Fibroblast of pulmonary artery (primary cell): ENCODE measurements at regions not wholly inside any gene's neighbourhood (a gene's known extent, or its start where the extent isn't known, plus 50 kb on each side); places are given as distances from the start of the nearest gene placed in this dataset.
"Not testable (repeated sequence)": the region's sequence is repeated elsewhere in the genome, so short reads cannot be mapped to it uniquely, and the experiment has no call there.

Experiments used
- DNase-seq: peaks from one replicate; pipeline ENCODE4 v3.0.0-alpha.2; 2010; ENCODE audit warnings: low read depth
- H3K4me3 ChIP-seq: replicated peaks from 2 replicates; pipeline ENCODE4 v1.5.1; 2011; ENCODE audit warnings: low read depth, mild to moderate bottlenecking, control low read depth, low read length, moderate library complexity
- TF ChIP-seq, protein P1 (sequence below): IDR thresholded peaks from 2 replicates; pipeline ENCODE4 v1.5.1; 2011; ENCODE audit warnings: mild to moderate bottlenecking, control low read depth, low read length, inconsistent platforms; ENCODE audit errors: missing control alignments

DNA sequence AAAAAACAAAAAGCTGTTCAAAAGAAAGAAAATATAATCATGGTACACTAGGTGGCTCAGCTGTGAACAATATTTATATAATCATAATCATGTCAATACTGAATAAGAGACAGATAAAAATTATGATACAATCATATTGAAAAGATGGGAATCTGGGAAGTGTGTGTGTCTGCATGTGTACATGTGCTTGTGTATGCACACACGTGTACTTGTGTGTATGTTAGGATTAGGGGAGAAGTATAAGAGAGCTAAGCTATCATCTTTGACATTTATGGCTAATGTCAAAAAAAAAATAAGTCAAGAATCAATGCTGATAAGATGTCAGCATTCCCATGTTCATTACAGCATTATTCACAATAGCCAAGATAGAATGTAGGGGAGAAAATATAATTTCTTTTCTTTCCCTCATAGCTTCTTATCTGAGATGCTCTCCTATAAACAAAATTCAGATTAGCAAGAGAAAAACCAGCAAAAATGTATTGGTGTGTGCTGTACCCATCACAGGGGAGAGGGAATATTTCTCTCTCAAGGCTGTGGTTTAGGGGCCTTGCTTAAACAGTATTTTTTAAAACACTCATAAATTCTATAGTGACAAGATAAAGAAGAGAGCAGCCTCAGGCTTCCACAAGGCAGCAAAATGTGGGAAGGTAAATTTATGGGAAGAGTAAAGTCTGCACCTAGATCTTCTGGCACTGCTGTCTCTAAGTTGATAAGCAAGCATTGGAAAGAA is 63.4 kb upstream of the ITGA11 start:
- no peak overlapping the region for H3K4me3 ChIP-seq
- DNase-seq, result no peak
- TF ChIP-seq, protein P1, sequence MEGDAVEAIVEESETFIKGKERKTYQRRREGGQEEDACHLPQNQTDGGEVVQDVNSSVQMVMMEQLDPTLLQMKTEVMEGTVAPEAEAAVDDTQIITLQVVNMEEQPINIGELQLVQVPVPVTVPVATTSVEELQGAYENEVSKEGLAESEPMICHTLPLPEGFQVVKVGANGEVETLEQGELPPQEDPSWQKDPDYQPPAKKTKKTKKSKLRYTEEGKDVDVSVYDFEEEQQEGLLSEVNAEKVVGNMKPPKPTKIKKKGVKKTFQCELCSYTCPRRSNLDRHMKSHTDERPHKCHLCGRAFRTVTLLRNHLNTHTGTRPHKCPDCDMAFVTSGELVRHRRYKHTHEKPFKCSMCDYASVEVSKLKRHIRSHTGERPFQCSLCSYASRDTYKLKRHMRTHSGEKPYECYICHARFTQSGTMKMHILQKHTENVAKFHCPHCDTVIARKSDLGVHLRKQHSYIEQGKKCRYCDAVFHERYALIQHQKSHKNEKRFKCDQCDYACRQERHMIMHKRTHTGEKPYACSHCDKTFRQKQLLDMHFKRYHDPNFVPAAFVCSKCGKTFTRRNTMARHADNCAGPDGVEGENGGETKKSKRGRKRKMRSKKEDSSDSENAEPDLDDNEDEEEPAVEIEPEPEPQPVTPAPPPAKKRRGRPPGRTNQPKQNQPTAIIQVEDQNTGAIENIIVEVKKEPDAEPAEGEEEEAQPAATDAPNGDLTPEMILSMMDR, result no peak

DNA sequence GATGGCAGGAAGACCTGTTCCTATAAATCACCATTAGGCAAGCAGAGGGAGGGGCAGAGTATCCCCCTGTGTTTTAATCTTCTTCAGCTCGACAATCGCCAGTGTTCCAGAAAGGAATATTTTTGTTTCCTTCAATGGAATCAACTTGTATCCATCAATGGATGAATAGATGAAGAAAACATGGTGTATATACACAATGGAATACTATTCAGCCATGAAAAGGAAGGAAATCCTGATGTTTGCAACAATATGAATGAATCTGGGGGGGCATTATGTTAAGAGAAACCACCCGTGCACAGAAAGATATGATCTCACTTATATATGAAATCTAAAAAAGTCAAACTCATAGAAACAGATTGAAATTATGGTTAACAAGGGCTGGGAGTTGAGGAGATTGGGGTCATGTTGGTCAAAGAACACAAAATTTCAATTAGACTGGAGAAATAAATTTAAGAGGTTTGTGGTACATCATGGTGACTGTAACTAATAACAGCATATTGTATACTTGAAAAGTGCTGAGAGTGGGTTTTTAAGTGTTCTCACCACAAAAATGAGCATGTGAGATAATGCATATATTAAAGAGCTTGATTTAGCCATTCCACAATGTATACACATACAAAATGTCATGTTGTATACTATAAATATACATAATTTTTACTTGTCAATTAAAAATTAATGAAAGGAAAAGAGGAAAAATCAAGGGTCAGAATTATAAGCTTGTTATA is 64.2 kb upstream of the ITGA11 start:
- TF ChIP-seq, protein P1, result no peak
- H3K4me3 ChIP-seq, result no peak overlapping the region
- DNase-seq, result no peak

DNA sequence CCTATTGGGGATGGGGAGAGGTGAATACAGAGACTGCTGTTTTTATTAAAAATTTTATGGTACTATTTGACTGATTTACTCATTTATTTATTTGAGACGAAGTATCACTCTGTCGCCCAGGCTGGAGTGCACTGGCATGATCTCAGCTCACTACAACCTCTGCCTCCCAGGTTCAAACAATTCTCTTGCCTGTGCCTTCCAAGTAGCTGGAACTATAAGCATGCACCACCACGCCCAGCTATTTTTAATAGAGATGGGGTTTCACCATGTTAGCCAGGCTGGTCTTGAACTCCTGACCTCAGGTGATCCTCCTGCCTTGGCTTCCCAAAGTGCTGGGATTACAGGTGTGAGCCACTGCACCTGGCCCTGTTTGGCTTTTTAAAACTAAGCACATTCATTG is 64.8 kb upstream of the ITGA11 start:
- not testable (repeated sequence) for DNase-seq, H3K4me3 ChIP-seq

DNA sequence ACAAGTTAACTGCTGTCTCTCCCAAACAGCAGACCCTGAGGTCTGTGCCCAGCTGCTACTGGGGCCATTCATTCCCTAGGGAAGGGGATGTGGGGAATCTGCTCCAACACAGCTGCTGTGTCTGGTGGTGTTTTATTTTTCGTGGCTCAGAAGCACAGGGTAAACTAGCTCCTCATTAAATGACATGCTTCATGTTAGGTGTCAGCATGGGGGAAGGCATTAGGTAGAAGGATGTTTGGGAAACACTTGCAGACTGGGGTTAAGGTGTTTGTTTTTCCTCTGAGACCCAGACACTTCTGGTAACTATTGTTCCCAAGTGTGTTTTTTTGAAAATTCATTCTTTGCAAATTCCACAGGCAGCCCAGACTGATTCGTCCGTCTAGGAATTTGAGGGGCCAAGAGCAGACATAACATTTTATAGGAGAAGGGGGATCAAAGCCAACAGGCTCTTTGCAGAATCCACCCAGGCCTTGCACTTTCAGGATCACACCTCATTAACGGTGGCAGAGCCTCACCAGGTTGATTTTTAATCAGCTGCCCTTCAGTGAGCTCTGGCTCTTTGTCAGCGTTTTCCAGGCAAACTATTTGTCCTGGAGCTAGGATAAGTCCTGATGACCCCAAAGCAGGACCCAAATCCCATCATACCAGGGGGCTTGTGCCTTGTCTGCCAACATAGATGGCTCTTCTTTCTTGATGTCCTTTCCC is 65.4 kb upstream of the ITGA11 start:
- no peak overlapping the region for H3K4me3 ChIP-seq
- DNase-seq, result no peak
- TF ChIP-seq, protein P1, result no peak

DNA sequence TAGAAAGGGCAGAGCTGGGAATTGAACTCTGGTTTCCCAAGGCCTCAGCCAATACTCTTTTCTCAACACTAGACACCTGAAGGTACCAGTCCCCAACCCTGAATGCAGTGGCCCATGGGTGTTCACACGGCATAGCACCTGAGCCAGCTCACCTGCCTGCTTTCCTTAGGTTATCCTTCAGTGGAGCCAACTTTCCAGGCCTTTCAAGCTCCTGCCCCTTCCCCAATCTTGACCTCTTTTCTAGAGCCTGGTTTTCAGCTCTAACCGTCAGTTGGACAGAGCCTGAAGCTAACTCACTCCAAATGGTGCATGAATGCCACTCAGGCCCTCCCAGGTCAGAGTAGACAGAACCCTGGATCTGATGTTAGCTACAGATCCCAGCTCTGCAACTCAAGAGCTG is 66.1 kb upstream of the ITGA11 start:
- H3K4me3 ChIP-seq, result no peak overlapping the region
- TF ChIP-seq, protein P1, result no peak
- no peak for DNase-seq

DNA sequence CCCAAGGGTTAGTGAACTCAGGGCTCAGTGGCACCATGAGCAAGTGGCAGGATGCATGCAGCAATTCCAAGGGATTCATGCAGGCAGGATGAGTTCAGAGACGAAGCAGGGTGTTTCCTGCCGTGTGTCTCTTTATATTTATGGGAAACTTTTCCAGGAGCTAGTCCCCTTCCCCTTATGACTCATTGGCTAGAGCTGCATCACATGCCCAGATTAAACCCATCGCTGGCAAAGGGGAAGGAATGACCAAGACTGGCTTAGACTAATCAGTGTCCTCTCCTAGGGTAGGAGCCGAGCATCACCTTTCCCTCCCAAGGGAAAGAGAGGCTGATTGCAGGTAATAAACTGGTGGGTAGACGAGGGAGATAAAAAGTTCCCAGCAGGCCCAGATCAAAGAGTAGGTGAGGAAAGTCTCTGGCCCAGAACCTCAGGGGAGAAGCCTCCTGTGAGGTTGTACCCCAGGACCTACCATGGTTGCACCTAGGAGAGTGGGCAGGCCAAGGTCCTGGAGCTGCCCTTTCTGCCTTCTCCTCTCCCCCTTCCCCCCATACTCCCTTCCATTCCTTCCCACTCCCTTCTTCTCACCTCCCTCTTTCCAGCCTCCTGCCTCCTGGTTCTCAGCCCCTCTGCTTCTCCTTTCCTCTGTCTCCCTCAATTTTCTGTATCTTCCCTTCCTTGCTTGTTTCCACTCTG is 67.8 kb upstream of the ITGA11 start:
- TF ChIP-seq, protein P1, result no peak
- H3K4me3 ChIP-seq, result no peak overlapping the region
- DNase-seq, result no peak
